Gastroesophageal sphincter (tissue), 4 donors: ENCODE measurements at regions not wholly inside any gene's neighbourhood (a gene's known extent, or its start where the extent isn't known, plus 50 kb on each side); places are given as distances from the start of the nearest gene placed in this dataset.

Experiments used
- ATAC-seq: fragments of 150-250 bp; one replicate; pipeline ENCODE4 v1.9.1; 2016; ENCODE audit warnings: mild to moderate bottlenecking, moderate library complexity
- H3K27ac ChIP-seq, 4 donors: fragments of 200-600 bp; sonication (generic) in 3 of 4; 1 replicate in 3 of 4; 2 replicates in 1 of 4; pipeline ENCODE4 v1.5.1; 2016 to 2019
- H3K27me3 ChIP-seq: fragments of 200-600 bp; sonication (generic); one replicate; pipeline ENCODE4 v1.5.1; 2019
- H3K36me3 ChIP-seq, 2 donors: fragments of 200-600 bp; sonication (generic); one replicate each; pipeline ENCODE4 v1.5.1; 2019; ENCODE audit warnings: control low read depth in 1 of 2
- H3K4me1 ChIP-seq, 3 donors: fragments of 200-600 bp; sonication (generic); 1 replicate in 2 of 3; 2 replicates in 1 of 3; pipeline ENCODE4 v1.5.1; 2016 to 2019; ENCODE audit warnings: control low read depth in 2 of 3
- H3K4me3 ChIP-seq, 2 donors: fragments of 200-600 bp; sonication (generic); one replicate each; pipeline ENCODE4 v1.5.1; 2019; ENCODE audit warnings: mild to moderate bottlenecking in 1 of 2, moderate library complexity in 1 of 2
- H3K9me3 ChIP-seq, 3 donors: fragments of 200-600 bp; sonication (generic); one replicate each; pipeline ENCODE4 v1.5.1; 2017 to 2019; ENCODE audit warnings: control low read depth in 2 of 3
- CTCF ChIP-seq, 4 experiments: fragments of 200-600 bp in 2 of 4; fragments of 450-650 bp in 2 of 4; sonication (generic) in 1 of 4; IDR thresholded peaks; one replicate each; pipeline ENCODE4 v1.5.1; 2017 to 2019; ENCODE audit warnings: antibody characterized with exemption in 4 of 4, mild to moderate bottlenecking in 2 of 4, moderate library complexity in 2 of 4
- EP300 ChIP-seq: sonication (generic); formaldehyde crosslinking; IDR thresholded peaks from one replicate; pipeline ENCODE4 v1.6.1; 2017; ENCODE audit warnings: antibody characterized with exemption, mild to moderate bottlenecking
- POLR2A ChIP-seq, 2 donors: fragments of 450-650 bp; IDR thresholded peaks; one replicate each; pipeline ENCODE4 v1.6.1; 2017; ENCODE audit warnings: antibody characterized with exemption in 2 of 2, mild to moderate bottlenecking in 2 of 2, moderate library complexity in 1 of 2
- POLR2AphosphoS5 ChIP-seq: sonication (generic); formaldehyde crosslinking; IDR thresholded peaks from one replicate; pipeline ENCODE4 v1.6.1; 2017; ENCODE audit warnings: antibody characterized with exemption
- WGBS, 2 donors: methylation state at CpG; one replicate each; pipeline ENCODE4 v1.1.5; 2018; ENCODE audit warnings: low coverage in 1 of 2; 5-methylcytosine and 5-hydroxymethylcytosine counted together

- Histone ChIP-seq H3K27ac (no peak overlapping the region), H3K27me3 (no peaks in the 10 kb centered on the region), H3K9me3 (no peaks in the 10 kb centered on the region), H3K36me3 (no peaks in the 10 kb centered on the region), H3K4me3 (no peak overlapping the region), H3K4me1 (no peaks in the 10 kb centered on the region)
- WGBS, 2 donors = 31 to 40% methylated on average over 3 to 5 of the region's 5 CpGs
- TF ChIP-seq EP300 (no peak), CTCF (IDR thresholded peaks at IDR 0.05) (no peak)
- ATAC-seq = no peak
These were observed 79.6 kb upstream of the GCFC2 start for GRCh38 chr2:75790121-75790813.

GRCh38 chr2:75788902-75789301, 78.2 kb upstream of the GCFC2 start:
- no peak for ATAC-seq
- WGBS, 2 donors = 100% methylated on average over 1 of the region's 1 CpG; no CpG with 5 or more reads in 1 of the 2 donors
- TF ChIP-seq CTCF (IDR thresholded peaks at IDR 0.05) (no peak), POLR2AphosphoS5 (no peak), EP300 (no peak), POLR2A (IDR thresholded peaks at IDR 0.05) (no peak)
- H3K27ac ChIP-seq = no peak overlapping the region
- H3K36me3 ChIP-seq = no peaks in the 10 kb centered on the region
- no peaks in the 10 kb centered on the region for H3K4me1 ChIP-seq
- no peak overlapping the region for H3K4me3 ChIP-seq
- H3K9me3 ChIP-seq = no peaks in the 10 kb centered on the region
- no peaks in the 10 kb centered on the region for H3K27me3 ChIP-seq

GRCh38 chr2:75788154-75788553, 77.4 kb upstream of the GCFC2 start:
- Histone ChIP-seq H3K27me3 (no peaks in the 10 kb centered on the region), H3K36me3 (no peaks in the 10 kb centered on the region), H3K9me3 (no peaks in the 10 kb centered on the region), H3K4me1 (no peaks in the 10 kb centered on the region), H3K4me3 (no peak overlapping the region), H3K27ac (no peak overlapping the region)
- WGBS, 2 donors = 84 to 93% methylated on average over 4 of the region's 4 CpGs
- no peak for ATAC-seq
- TF ChIP-seq POLR2AphosphoS5 (no peak), CTCF (IDR thresholded peaks at IDR 0.05) (no peak), POLR2A (IDR thresholded peaks at IDR 0.05) (no peak), EP300 (no peak)

GRCh38 chr2:75787532-75788132, 76.9 kb upstream of the GCFC2 start:
- no peak for ATAC-seq
- no peak overlapping the region for H3K4me3 ChIP-seq
- TF ChIP-seq POLR2AphosphoS5 (no peak), EP300 (no peak), CTCF (IDR thresholded peaks at IDR 0.05) (peak in 3 of 4 experiments; percentile 9 to 45 (median 10)), POLR2A (IDR thresholded peaks at IDR 0.05) (no peak)
- H3K4me1 ChIP-seq = no peaks in the 10 kb centered on the region
- 9 to 32% methylated on average over 5 of the region's 5 CpGs for WGBS, 2 donors
- H3K9me3 ChIP-seq = no peaks in the 10 kb centered on the region
- no peak overlapping the region for H3K27ac ChIP-seq
- no peaks in the 10 kb centered on the region for H3K36me3 ChIP-seq
- no peaks in the 10 kb centered on the region for H3K27me3 ChIP-seq

- Histone ChIP-seq H3K4me1 (no peaks in the 10 kb centered on the region), H3K27ac (no peak overlapping the region), H3K36me3 (no peaks in the 10 kb centered on the region), H3K4me3 (no peak overlapping the region), H3K27me3 (peaks cover 9% of the 10 kb centered on the region), H3K9me3 (peaks cover 0 to 8% (median 0%) of the 10 kb centered on the region in 3 donors)
- WGBS, 2 donors = 24 to 43% methylated on average over 3 of the region's 3 CpGs
- no peak for ATAC-seq
- TF ChIP-seq POLR2AphosphoS5 = no peak
- no peak for TF ChIP-seq POLR2A (IDR thresholded peaks at IDR 0.05)
- TF ChIP-seq EP300 = no peak
- TF ChIP-seq CTCF (IDR thresholded peaks at IDR 0.05) = no peak
These were observed 64.7 kb upstream of the GCFC2 start for GRCh38 chr2:75775311-75775823.
